Heart right ventricle (tissue), 16 donors: ENCODE measurements at regions not wholly inside any gene's neighbourhood (a gene's known extent, or its start where the extent isn't known, plus 50 kb on each side); places are given as distances from the start of the nearest gene placed in this dataset.

Experiments used
- ATAC-seq, 8 donors: fragments of 200-7000 bp; cut with Tn5 transposase; one replicate each; pipeline ENCODE4 v1.9.1; 2020; ENCODE audit warnings: mild to moderate bottlenecking in 8 of 8, moderate library complexity in 8 of 8, moderate number of reproducible peaks in 1 of 8
- DNase-seq, 2 donors: peaks; one replicate each; pipeline ENCODE4 v3.0.0-alpha.2; 2020
- H3K27ac ChIP-seq, 10 donors: fragments of 200-600 bp; sonication (generic) in 2 of 10; one replicate each; pipeline versions ENCODE4 v1.5.0 to v1.8.0; 2020 to 2022; ENCODE audit warnings: mild to moderate bottlenecking in 3 of 10
- H3K27me3 ChIP-seq, 7 donors: fragments of 200-600 bp; one replicate each; pipeline ENCODE4 v1.8.0; 2021 to 2022; ENCODE audit warnings: mild to moderate bottlenecking in 2 of 7
- H3K36me3 ChIP-seq, 9 donors: fragments of 200-600 bp; sonication (generic) in 1 of 9; one replicate each; pipeline versions ENCODE4 v1.5.0 to v1.8.0; 2020 to 2022; ENCODE audit warnings: mild to moderate bottlenecking in 2 of 9
- H3K4me1 ChIP-seq, 9 donors: fragments of 200-600 bp; sonication (generic) in 1 of 9; one replicate each; pipeline versions ENCODE4 v1.5.0 to v1.8.0; 2020 to 2022; ENCODE audit warnings: mild to moderate bottlenecking in 4 of 9
- H3K4me3 ChIP-seq, 10 donors: fragments of 200-600 bp; sonication (generic) in 2 of 10; one replicate each; pipeline versions ENCODE4 v1.5.0 to v1.8.0; 2020 to 2022; ENCODE audit warnings: mild to moderate bottlenecking in 7 of 10, moderate library complexity in 2 of 10
- H3K9me3 ChIP-seq, 11 donors: fragments of 200-600 bp in 10 of 11; sonication (generic) in 2 of 11; one replicate each; pipeline versions ENCODE4 v1.5.0 to v1.8.0; 2013 to 2022; ENCODE audit warnings: mild to moderate bottlenecking in 2 of 11, control low read depth in 1 of 11, moderate library complexity in 1 of 11
- CTCF ChIP-seq, 9 donors: fragments of 200-600 bp; sonication (generic) in 2 of 9; IDR thresholded peaks; one replicate each; pipeline versions ENCODE4 v1.5.0 to v1.8.0; 2021 to 2022; ENCODE audit warnings: antibody characterized with exemption in 9 of 9, mild to moderate bottlenecking in 5 of 9, moderate library complexity in 1 of 9
- WGBS, 2 donors: extraction: QIAGEN DNeasy Blood & Tissue Kit; methylation state at CpG; one replicate each; pipeline ENCODE4 v1.1.7; 2013; ENCODE audit warnings: inconsistent platforms in 1 of 2; 5-methylcytosine and 5-hydroxymethylcytosine counted together
- intact Hi-C, 10 donors: fragments of 100-400 bp; cut with DNase I; formaldehyde crosslinking; loops; one replicate each; pipeline versions ENCODE4 v1.11.1 to v1.14.2; 2022
- donor health status: Arrhythmogenic right ventricular cardiomyopathy.
- donor health status: ischemic (EF 13 %, LVEDD 7.1; RV severe dilation, severe dysfunction).
- donor health status: healthy with polysubstance abuse.
- donor health status: DM: no; HTN: yes; CAD: no.
- donor health status: DM: no; HTN: no; CAD: no.
- donor health status: ischemic (EF 25% LVEDD 6.9; RV normal size, moderate dysfunction).
- donor health status: ischemic (EF 25% LVEDD 5.7; RV mildly dilated, moderate dysfunction).
- donor health status: healthy.
- donor health status: DM: yes; HTN: yes; CAD: no.
- donor health status: Ischemic cardiomyopathy.
- donor health status: ischemic (EF 35%, LVEDD 5.7; RV mildly dilated, moderate dysfunction).
- donor health status: nonischemic (EF 11% LVEDD 7.7; RV severe dilation, severe dysfunction).
- donor health status: DM: yes; HTN: yes; CAD: no.
- donor health status: PGD.
- donor health status: ischemic (EF 29% LVEDD 5.4; RV normal size, mild dysfunction).
- donor health status: nonischemic (EF 23%, LVEDD 6.1; RV moderate dilation, normal function).

GRCh38 chrX:128460835-128461234 lies 408.6 kb upstream of the ACTRT1 start:
- no peaks in the 10 kb centered on the region for H3K36me3 ChIP-seq
- no peak overlapping the region for H3K4me3 ChIP-seq
- H3K9me3 ChIP-seq: peaks cover 0 to 5% (median 0%) of the 10 kb centered on the region in 11 donors
- ATAC-seq: no peak
- H3K27me3 ChIP-seq: no peaks in the 10 kb centered on the region
- H3K4me1 ChIP-seq: no peaks in the 10 kb centered on the region
- 45 to 54% methylated on average over 6 of the region's 6 CpGs for WGBS, 2 donors
- intact Hi-C loops: no loop called here
- TF ChIP-seq CTCF (IDR thresholded peaks at IDR 0.05): no peak
- no peak for DNase-seq
- no peak overlapping the region for H3K27ac ChIP-seq

- DNase-seq (no peak), ATAC-seq (no peak)
- WGBS, 2 donors: 84 to 87% methylated on average over 2 of the region's 2 CpGs
- Histone ChIP-seq H3K4me1 (no peaks in the 10 kb centered on the region), H3K27ac (no peak overlapping the region), H3K9me3 (peaks cover 0 to 17% (median 0%) of the 10 kb centered on the region in 11 donors), H3K4me3 (no peak overlapping the region), H3K36me3 (no peaks in the 10 kb centered on the region), H3K27me3 (no peaks in the 10 kb centered on the region)
- intact Hi-C loops: no loop called here
- TF ChIP-seq CTCF (IDR thresholded peaks at IDR 0.05): no peak
Measured at GRCh38 chrX:128458888-128459287, 406.7 kb upstream of the ACTRT1 start.

GRCh38 chrX:128457674-128458073 lies 405.5 kb upstream of the ACTRT1 start:
- no peak for TF ChIP-seq CTCF (IDR thresholded peaks at IDR 0.05)
- WGBS, 2 donors: 81 to 86% methylated on average over 2 of the region's 2 CpGs
- no peaks in the 10 kb centered on the region for H3K4me1 ChIP-seq
- intact Hi-C loops: no loop called here
- no peak overlapping the region for H3K27ac ChIP-seq
- H3K9me3 ChIP-seq: peaks cover 0 to 17% (median 0%) of the 10 kb centered on the region in 11 donors
- ATAC-seq (no peak), DNase-seq (no peak)
- H3K27me3 ChIP-seq: no peaks in the 10 kb centered on the region
- no peaks in the 10 kb centered on the region for H3K36me3 ChIP-seq
- no peak overlapping the region for H3K4me3 ChIP-seq

- H3K4me3 ChIP-seq: no peak overlapping the region
- no peak overlapping the region for H3K27ac ChIP-seq
- H3K4me1 ChIP-seq: no peaks in the 10 kb centered on the region
- ATAC-seq: no peak
- no peaks in the 10 kb centered on the region for H3K27me3 ChIP-seq
- WGBS, 2 donors: 68 to 75% methylated on average over 4 of the region's 4 CpGs
- no peak for DNase-seq
- intact Hi-C loops: no loop called here
- no peaks in the 10 kb centered on the region for H3K9me3 ChIP-seq
- H3K36me3 ChIP-seq: no peaks in the 10 kb centered on the region
- no peak for TF ChIP-seq CTCF (IDR thresholded peaks at IDR 0.05)
Measured at GRCh38 chrX:128439159-128439558, 387.0 kb upstream of the ACTRT1 start.

GRCh38 chrX:128438082-128438481 lies 385.9 kb upstream of the ACTRT1 start:
- H3K27me3 ChIP-seq: no peaks in the 10 kb centered on the region
- no peak for ATAC-seq
- no peak overlapping the region for H3K27ac ChIP-seq
- intact Hi-C loops: no loop called here
- H3K9me3 ChIP-seq: no peaks in the 10 kb centered on the region
- no peak overlapping the region for H3K4me3 ChIP-seq
- no peaks in the 10 kb centered on the region for H3K4me1 ChIP-seq
- DNase-seq: no peak
- H3K36me3 ChIP-seq: no peaks in the 10 kb centered on the region
- 76 to 77% methylated on average over 4 of the region's 4 CpGs for WGBS, 2 donors
- TF ChIP-seq CTCF (IDR thresholded peaks at IDR 0.05): no peak
